ENCODE measurements at regions not wholly inside any gene's neighbourhood (a gene's known extent, or its start where the extent isn't known, plus 50 kb on each side); places are given as distances from the start of the nearest gene placed in this dataset.

DNA sequence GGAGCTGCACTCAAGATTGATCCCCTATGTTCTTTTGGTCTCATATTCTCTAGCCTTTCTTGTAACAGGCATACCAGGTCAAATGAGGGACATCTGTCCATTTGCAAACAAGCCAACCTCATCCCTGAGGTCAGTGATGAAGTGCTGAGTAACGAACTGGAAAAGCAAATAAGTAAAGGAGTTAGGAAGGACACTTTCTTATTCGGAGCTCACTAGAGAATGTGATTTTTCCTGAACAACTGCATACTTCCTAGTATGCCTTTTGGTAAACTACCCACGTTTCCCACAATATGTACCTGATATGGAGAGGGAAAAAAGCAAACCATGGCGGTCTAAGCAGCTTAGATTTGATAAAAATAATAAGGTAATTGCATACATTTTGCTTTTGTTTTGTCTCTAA is 91.0 kb upstream of the MYCBP2 start:
- TF ChIP-seq CTCF (IDR thresholded peaks at IDR 0.05; ENCODE audit: low read depth, low read length) (no peak), POLR2A (IDR thresholded peaks at IDR 0.05; ENCODE audit: extremely low read depth, insufficient read length) (no peak)
